ENCODE measurements at regions not wholly inside any gene's neighbourhood (a gene's known extent, or its start where the extent isn't known, plus 50 kb on each side); places are given as distances from the start of the nearest gene placed in this dataset.
"Not testable (repeated sequence)": the region's sequence is repeated elsewhere in the genome, so short reads cannot be mapped to it uniquely, and the experiment has no call there.

GRCh38 chrX:65888150-65888549 lies 151.7 kb downstream of the VSIG4 start:
- not testable (repeated sequence) for DNase-seq (ENCODE audit: low read depth in 4 of 4, low spot score in 2 of 4)

GRCh38 chrX:65883556-65883955 lies 156.3 kb downstream of the VSIG4 start:
- no peak for DNase-seq (ENCODE audit: low read depth in 4 of 4, low spot score in 2 of 4)

GRCh38 chrX:65879977-65880799 lies 159.7 kb downstream of the VSIG4 start:
- no peak for DNase-seq (ENCODE audit: low read depth in 4 of 4, low spot score in 2 of 4)

GRCh38 chrX:65878456-65878855 lies 161.4 kb downstream of the VSIG4 start:
- DNase-seq (ENCODE audit: low read depth in 4 of 4, low spot score in 2 of 4) = no peak

DNA sequence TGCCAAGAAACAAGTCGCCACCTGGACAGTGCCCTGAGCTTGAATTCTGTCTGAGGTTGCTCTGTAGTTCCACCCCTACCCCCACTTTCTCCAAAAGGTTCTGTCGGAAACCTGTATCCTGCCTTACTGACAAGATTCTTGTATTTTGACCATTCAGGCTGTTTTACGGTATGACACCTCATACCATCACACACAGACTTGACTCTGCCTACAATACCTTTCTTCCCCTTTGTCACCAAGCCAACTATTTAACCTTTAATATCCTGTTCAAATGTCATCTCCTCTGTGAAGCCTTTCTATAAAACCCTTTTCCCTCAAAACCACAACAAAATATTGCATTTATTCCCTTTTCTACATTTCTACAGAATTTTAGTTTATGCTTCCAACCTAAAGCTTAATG lies 161.9 kb downstream of the VSIG4 start:
- DNase-seq (ENCODE audit: low read depth in 4 of 4, low spot score in 2 of 4) = no peak

DNA sequence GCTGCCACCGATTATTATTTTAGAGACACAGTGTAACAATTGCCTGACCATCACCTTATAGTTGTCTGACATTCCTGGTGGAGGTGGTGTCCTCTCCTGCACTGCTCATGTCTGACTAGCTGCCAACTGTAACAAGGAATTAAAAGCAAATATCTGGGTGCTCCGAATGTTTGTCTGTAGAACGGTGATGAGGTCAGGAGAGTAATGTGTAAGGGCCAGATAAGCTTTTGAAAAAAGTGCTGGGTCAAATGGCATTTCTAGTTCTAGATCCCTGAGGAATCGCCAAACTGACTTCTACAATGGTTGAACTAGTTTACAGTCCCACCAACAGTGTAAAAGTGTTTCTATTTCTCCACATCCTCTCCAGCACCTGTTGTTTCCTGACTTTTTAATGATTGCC lies 164.3 kb downstream of the VSIG4 start:
- DNase-seq (ENCODE audit: low read depth in 4 of 4, low spot score in 2 of 4) = not testable (repeated sequence)

- DNase-seq (ENCODE audit: low read depth in 4 of 4, low spot score in 2 of 4) = no peak
These were observed 165.1 kb downstream of the VSIG4 start for GRCh38 chrX:65874765-65875164.

DNA sequence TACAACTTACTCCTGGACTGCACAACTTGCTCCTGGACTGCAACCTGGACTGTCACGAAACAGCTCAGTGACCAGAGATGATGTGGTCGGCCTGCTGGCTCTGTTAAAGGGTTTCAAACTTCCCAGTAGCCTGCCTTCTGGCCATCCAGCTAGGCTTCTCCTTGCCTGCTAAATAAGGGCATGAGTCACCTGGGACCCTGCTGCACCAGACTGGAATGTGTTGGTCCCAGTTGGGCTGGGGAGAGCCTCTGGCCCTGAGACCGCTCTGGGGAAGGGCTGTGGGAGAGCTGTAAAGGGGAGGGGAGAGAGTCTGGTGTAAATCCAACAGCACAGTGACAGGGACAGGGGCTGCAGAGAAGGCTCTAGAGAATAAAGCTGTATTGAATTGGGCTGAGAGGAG lies 165.8 kb downstream of the VSIG4 start:
- DNase-seq (ENCODE audit: low read depth in 4 of 4, low spot score in 2 of 4) = no peak

DNA sequence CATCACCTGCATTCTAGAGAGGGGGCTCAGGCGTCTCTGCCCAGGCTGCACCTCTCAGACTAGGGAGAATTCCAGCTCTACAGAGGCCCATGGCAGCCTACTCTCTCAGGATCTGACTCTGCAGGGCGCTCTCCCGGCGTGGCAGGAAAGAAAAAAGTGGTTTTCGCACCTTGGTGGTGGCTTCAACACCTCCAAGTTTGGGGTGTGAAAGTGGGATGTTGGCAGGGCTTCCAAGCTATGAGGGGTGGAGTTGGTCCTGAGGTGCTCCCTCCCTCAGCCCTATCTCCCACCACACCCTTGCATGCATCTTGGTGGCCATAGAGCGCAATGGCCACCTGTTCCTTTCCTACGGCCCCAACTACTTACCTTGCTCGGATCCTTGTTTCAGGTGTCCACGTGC lies 166.5 kb downstream of the VSIG4 start:
- DNase-seq (ENCODE audit: low read depth in 4 of 4, low spot score in 2 of 4) = no peak

GRCh38 chrX:65871671-65872311 lies 168.1 kb downstream of the VSIG4 start:
- no peak for DNase-seq (ENCODE audit: low read depth in 4 of 4, low spot score in 2 of 4)

GRCh38 chrX:65870544-65870943 lies 169.3 kb downstream of the VSIG4 start:
- not testable (repeated sequence) for DNase-seq (ENCODE audit: low read depth in 4 of 4, low spot score in 2 of 4)

DNA sequence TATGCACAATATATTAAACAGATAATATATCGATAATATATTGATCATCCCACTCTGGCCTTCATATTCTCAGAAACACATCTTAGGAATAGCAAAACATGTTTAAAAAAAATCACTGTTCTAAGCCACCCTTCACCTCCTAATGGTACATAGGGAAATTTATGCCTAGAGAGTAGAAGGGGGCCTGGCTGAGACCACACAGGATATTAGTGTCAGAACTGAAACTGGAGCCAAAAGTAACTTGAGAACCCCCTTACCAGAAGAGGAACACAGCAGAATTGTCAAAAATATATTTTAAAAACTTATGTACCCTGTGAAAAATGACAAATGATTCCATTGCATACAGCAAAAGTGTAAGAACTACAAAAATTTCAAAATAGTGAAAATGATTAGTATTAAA lies 173.1 kb downstream of the VSIG4 start:
- DNase-seq (ENCODE audit: low read depth in 4 of 4, low spot score in 2 of 4) = no peak

GRCh38 chrX:65866146-65866545 lies 173.7 kb downstream of the VSIG4 start:
- DNase-seq (ENCODE audit: low read depth in 4 of 4, low spot score in 2 of 4) = no peak

GRCh38 chrX:65862638-65863037 lies 177.2 kb downstream of the VSIG4 start:
- no peak for DNase-seq (ENCODE audit: low read depth in 4 of 4, low spot score in 2 of 4)

DNA sequence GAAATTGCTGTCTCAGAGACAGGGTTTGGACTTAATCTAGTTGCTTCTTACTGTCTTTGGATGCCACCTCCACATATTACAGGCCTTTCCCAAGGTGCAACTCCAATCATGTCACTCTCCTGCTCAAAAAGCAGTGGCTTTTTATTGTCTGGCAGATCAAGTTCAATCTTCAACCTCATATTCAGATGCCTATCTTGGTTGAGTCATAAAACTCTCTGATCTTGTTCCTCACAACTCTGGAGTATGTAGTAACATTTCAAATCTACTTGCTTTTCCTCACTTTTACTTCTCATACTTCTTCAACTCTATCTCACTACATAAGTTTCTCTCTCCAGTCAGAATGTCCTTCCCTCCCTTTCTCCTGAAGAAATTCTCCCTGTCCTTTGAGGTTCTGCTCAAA lies 180.6 kb downstream of the VSIG4 start:
- DNase-seq (ENCODE audit: low read depth in 4 of 4, low spot score in 2 of 4) = no peak

GRCh38 chrX:65854437-65854836 lies 185.4 kb downstream of the VSIG4 start:
- DNase-seq (ENCODE audit: low read depth in 4 of 4, low spot score in 2 of 4) = not testable (repeated sequence)

- not testable (repeated sequence) for DNase-seq (ENCODE audit: low read depth in 4 of 4, low spot score in 2 of 4)
These were observed 183.9 kb downstream of the MSN start for GRCh38 chrX:65851306-65851705.

GRCh38 chrX:65850821-65851220 lies 183.4 kb downstream of the MSN start:
- not testable (repeated sequence) for DNase-seq (ENCODE audit: low read depth in 4 of 4, low spot score in 2 of 4)

DNA sequence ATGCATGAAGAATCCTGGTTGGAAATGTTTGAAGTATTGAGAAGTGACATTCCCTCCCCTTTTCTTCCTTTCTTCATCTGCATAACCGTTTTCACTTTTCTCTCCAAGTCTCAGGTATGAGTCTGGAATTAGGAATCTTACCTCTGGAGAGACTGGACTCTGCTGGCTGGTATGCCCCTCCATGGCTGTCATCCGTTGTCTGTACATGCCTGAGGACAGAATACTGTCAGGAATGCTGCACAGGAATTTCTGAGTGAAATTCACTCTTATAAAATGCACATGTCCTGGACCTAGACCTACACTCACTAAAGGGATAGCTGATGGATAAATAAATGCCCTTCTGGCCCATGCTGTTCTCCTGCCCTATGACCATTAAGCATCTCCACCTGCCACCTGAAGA lies 179.5 kb downstream of the MSN start:
- DNase-seq (ENCODE audit: low read depth in 4 of 4, low spot score in 2 of 4) = no peak

DNA sequence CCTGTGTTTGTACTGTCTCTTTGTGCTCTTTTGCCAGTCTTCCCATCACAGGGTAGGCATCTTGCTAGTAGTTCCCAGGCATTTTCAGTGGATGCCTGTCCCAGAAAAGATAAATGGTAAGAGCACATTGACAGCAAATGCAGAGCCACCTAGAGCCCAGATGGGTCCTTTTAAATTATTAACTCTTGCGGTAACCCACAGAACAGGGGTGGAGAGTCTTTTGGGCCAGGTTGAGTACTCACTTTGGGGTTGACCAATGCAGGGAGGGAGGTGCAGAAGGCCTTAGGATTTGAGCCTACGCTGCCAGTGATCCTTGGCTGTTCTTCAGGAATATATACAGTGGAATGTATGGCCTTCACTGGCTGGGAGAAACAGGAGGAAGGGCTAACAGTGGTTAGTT lies 173.8 kb downstream of the MSN start:
- DNase-seq (ENCODE audit: low read depth in 4 of 4, low spot score in 2 of 4) = no peak

DNA sequence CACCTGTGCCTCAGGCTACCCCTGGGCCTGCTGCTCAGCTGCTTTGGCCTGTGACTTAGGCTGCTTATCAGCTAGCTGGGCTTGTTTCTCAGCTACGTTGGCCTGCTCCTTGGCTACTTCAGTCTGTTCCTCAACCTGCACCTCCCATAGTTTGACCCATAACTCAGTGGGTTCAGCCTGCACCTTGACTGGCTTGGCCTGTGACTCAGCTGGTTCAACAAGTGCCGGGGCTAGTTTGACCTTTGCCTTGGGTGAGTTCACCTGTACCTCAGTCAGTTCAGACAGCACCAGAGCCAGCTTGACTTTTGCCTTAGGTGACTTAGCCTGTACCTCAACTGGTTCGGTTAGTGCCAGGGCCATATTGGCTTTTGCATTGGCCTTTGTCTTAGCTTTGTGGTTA lies 171.2 kb downstream of the MSN start:
- no peak for DNase-seq (ENCODE audit: low read depth in 4 of 4, low spot score in 2 of 4)

DNA sequence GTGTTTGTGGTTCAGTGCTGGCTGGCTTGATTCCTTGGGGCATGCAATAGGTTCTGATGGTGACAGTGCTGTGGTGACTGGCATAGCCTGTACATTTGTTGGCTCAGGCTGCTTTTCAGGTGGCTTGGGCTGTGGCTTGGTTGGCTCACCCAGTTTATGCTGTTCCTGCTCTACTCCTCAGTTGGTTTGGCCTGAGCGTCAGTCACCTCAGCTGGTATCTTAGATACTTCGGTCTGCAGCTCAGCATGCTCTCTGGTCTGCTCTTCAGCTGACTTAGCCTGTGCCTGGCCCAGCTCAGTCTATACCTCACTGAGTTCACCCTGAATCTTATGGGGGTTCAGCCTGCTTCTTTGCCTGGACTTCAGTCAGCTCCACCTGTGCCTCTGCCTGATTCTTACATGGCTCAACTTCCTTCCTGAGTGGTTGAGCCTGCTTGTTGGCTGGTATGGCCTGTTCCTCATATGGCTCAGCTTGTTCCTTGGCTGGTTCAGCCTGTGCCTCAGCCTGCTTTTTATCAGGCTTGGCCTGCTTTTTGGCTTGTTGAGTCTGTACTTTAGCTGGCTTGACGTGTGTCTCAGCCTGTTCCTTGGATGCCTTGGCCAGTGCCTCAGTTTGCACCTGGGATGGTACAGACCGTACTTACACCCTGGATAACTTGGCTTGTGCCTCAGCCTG lies 170.6 kb downstream of the MSN start:
- no peak for DNase-seq (ENCODE audit: low read depth in 4 of 4, low spot score in 2 of 4)

Measured in left renal cortex interstitium (tissue), 4 donors.